Central memory CD8-positive, alpha-beta T cell (primary cell): ENCODE measurements at regions not wholly inside any gene's neighbourhood (a gene's known extent, or its start where the extent isn't known, plus 50 kb on each side); places are given as distances from the start of the nearest gene placed in this dataset.

Experiments
- ATAC-seq: fragments of 150-1000 bp; cut with Tn5 transposase; replicated peaks from 2 replicates; pipeline ENCODE4 v1.10.0; 2022; ENCODE audit warnings: mild to moderate bottlenecking, moderate FRiP score, moderate number of reproducible peaks; ENCODE audit not compliant: poor library complexity, severe bottlenecking; ENCODE audit errors: extremely low read depth
- DNase-seq, 2 donors: peaks; one replicate each; pipeline ENCODE4 v3.0.0; 2021; ENCODE audit warnings: low spot score in 2 of 2
- H3K27ac Mint-ChIP-seq: one replicate; pipeline ENCODE4 v1.8.0; 2022; ENCODE audit warnings: low read depth, mild to moderate bottlenecking, moderate library complexity, mixed read lengths
- H3K27me3 Mint-ChIP-seq: one replicate; pipeline ENCODE4 v1.8.0; 2022; ENCODE audit warnings: mixed read lengths
- H3K36me3 Mint-ChIP-seq: one replicate; pipeline ENCODE4 v1.8.0; 2022; ENCODE audit warnings: mild to moderate bottlenecking, moderate library complexity, mixed read lengths; ENCODE audit not compliant: insufficient read depth
- H3K4me1 Mint-ChIP-seq: one replicate; pipeline ENCODE4 v1.8.0; 2022; ENCODE audit warnings: mixed read lengths
- H3K4me3 Mint-ChIP-seq: one replicate; pipeline ENCODE4 v1.8.0; 2022; ENCODE audit warnings: mild to moderate bottlenecking, moderate library complexity, mixed read lengths
- H3K9me3 Mint-ChIP-seq: one replicate; pipeline ENCODE4 v1.8.0; 2022; ENCODE audit warnings: mixed read lengths

- H3K9me3 Mint-ChIP-seq, result peaks cover 33% of the 10 kb centered on the region
- H3K36me3 Mint-ChIP-seq, result no peaks in the 10 kb centered on the region
- no peaks in the 10 kb centered on the region for H3K4me1 Mint-ChIP-seq
- H3K27me3 Mint-ChIP-seq, result no peaks in the 10 kb centered on the region
- ATAC-seq (no peak), DNase-seq (no peak)
- H3K4me3 Mint-ChIP-seq, result no peak overlapping the region
- no peak overlapping the region for H3K27ac Mint-ChIP-seq
Measured at GRCh38 chr4:188552741-188553275, 413.6 kb downstream of the TRIML1 start.

- Mint-ChIP-seq H3K27me3 (no peaks in the 10 kb centered on the region), H3K4me1 (no peaks in the 10 kb centered on the region), H3K36me3 (no peaks in the 10 kb centered on the region), H3K9me3 (peaks cover 22% of the 10 kb centered on the region), H3K4me3 (no peak overlapping the region), H3K27ac (no peak overlapping the region)
- no peak for ATAC-seq
- DNase-seq, result no peak
Measured at GRCh38 chr4:188554413-188554812, 415.2 kb downstream of the TRIML1 start.

- H3K4me3 Mint-ChIP-seq, result no peak overlapping the region
- no peaks in the 10 kb centered on the region for H3K4me1 Mint-ChIP-seq
- H3K27ac Mint-ChIP-seq, result no peak overlapping the region
Measured at GRCh38 chr4:188573104-188573503, 433.9 kb downstream of the TRIML1 start.

GRCh38 chr4:188578657-188579056 is 439.4 kb downstream of the TRIML1 start:
- Mint-ChIP-seq H3K27ac (no peak overlapping the region), H3K9me3 (peaks cover 18% of the 10 kb centered on the region), H3K4me1 (no peaks in the 10 kb centered on the region), H3K4me3 (no peak overlapping the region), H3K36me3 (no peaks in the 10 kb centered on the region), H3K27me3 (no peaks in the 10 kb centered on the region)
- ATAC-seq, result no peak
- DNase-seq, result no peak

More at GRCh38 chr4:188573104-188573503, 433.9 kb downstream of the TRIML1 start:
- ATAC-seq (no peak), DNase-seq (no peak)
- no peaks in the 10 kb centered on the region for H3K27me3 Mint-ChIP-seq
- H3K9me3 Mint-ChIP-seq, result peaks cover 35% of the 10 kb centered on the region
- no peaks in the 10 kb centered on the region for H3K36me3 Mint-ChIP-seq

- ATAC-seq, result no peak
- Mint-ChIP-seq H3K9me3 (peaks cover 32% of the 10 kb centered on the region), H3K27me3 (no peaks in the 10 kb centered on the region), H3K27ac (no peak overlapping the region), H3K36me3 (no peaks in the 10 kb centered on the region), H3K4me3 (no peak overlapping the region), H3K4me1 (no peaks in the 10 kb centered on the region)
- DNase-seq, result no peak
Measured at GRCh38 chr4:188596021-188596420, 456.8 kb downstream of the TRIML1 start.

DNA sequence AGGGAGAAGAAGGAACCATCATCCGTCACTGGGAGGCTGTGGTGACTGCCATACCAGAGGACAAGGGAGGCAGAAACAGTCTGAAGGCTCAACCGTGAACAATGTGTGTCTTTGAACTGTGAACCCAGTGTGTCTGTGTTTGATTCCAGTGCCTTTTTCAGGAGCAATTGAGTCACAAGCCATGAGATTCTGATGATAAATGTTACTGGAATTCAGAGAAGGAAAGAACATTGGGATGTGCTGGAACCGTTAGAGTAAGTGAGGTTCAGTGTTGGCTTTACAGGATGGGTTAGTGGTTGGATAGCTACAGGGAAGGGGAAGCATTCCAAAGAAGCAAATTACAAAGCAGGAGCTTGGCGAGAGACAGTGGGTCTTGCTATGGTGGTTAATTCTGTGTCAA is 464.4 kb downstream of the TRIML1 start:
- DNase-seq (no peak), ATAC-seq (no peak)
- Mint-ChIP-seq H3K27ac (no peak overlapping the region), H3K4me1 (no peaks in the 10 kb centered on the region), H3K9me3 (peaks cover 25% of the 10 kb centered on the region), H3K27me3 (no peaks in the 10 kb centered on the region), H3K36me3 (no peaks in the 10 kb centered on the region), H3K4me3 (no peak overlapping the region)

- Mint-ChIP-seq H3K27me3 (no peaks in the 10 kb centered on the region), H3K4me1 (no peaks in the 10 kb centered on the region), H3K4me3 (no peak overlapping the region), H3K36me3 (no peaks in the 10 kb centered on the region), H3K27ac (no peak overlapping the region), H3K9me3 (peaks cover 13% of the 10 kb centered on the region)
- ATAC-seq, result no peak
- no peak for DNase-seq
Measured at GRCh38 chr4:188606635-188607034, 467.4 kb downstream of the TRIML1 start.

DNA sequence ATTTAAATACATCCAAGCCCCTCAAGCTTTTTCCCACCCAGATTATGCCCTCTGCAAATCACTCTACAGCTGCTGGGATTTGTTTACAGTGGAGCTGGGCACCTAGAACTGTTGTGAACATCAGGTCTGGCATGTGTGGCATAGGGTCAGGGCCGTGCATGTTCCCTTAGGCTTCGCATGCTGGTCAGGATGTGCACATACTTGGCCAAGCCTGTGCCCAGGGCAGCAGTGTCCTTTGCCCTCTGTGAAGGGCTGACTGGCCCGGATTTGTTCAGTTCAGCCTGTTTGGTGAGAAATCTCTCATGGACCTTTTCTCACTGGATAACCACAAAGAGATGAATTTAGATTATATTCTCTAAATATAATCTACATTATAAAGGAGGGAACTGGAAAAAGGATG is 471.9 kb downstream of the TRIML1 start:
- no peak overlapping the region for H3K4me3 Mint-ChIP-seq
- ATAC-seq (no peak), DNase-seq (no peak)
- no peaks in the 10 kb centered on the region for H3K27me3 Mint-ChIP-seq
- H3K36me3 Mint-ChIP-seq, result no peaks in the 10 kb centered on the region
- H3K4me1 Mint-ChIP-seq, result no peaks in the 10 kb centered on the region
- peaks cover 19% of the 10 kb centered on the region for H3K9me3 Mint-ChIP-seq
- no peak overlapping the region for H3K27ac Mint-ChIP-seq

- Mint-ChIP-seq H3K9me3 (peaks cover 25% of the 10 kb centered on the region), H3K4me1 (no peaks in the 10 kb centered on the region), H3K4me3 (no peak overlapping the region), H3K27ac (no peak overlapping the region), H3K27me3 (no peaks in the 10 kb centered on the region), H3K36me3 (no peaks in the 10 kb centered on the region)
- DNase-seq (no peak), ATAC-seq (no peak)
Measured at GRCh38 chr4:188612659-188613058, 473.4 kb downstream of the TRIML1 start.

DNA sequence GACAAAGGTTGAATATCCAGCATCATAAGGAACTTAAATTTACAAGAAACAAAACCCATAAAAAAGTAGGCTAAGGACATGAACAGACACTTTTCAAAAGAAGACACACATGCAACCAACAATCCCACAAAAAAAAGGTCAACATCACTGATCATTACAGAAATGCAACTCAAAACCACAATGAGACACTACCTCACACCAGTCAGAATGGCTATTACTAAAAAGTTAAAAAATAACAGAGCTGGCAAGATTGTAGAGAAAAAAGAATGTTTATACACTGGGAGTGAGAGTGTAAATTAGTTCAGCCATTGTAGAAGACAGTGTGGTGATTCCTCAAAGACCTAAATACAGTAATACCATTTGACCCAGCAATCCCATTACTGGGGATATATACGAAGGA is 474.7 kb downstream of the TRIML1 start:
- H3K27ac Mint-ChIP-seq, result no peak overlapping the region
- no peak for ATAC-seq
- H3K27me3 Mint-ChIP-seq, result no peaks in the 10 kb centered on the region
- no peak overlapping the region for H3K4me3 Mint-ChIP-seq
- H3K4me1 Mint-ChIP-seq, result no peaks in the 10 kb centered on the region
- no peaks in the 10 kb centered on the region for H3K36me3 Mint-ChIP-seq
- DNase-seq, result no peak
- peaks cover 25% of the 10 kb centered on the region for H3K9me3 Mint-ChIP-seq

- ATAC-seq, result no peak
- Mint-ChIP-seq H3K27ac (no peak overlapping the region), H3K36me3 (no peaks in the 10 kb centered on the region), H3K4me1 (no peaks in the 10 kb centered on the region), H3K4me3 (no peak overlapping the region), H3K27me3 (no peaks in the 10 kb centered on the region), H3K9me3 (peaks cover 20% of the 10 kb centered on the region)
- no peak for DNase-seq
Measured at GRCh38 chr4:188619456-188620149, 480.4 kb downstream of the TRIML1 start.

DNA sequence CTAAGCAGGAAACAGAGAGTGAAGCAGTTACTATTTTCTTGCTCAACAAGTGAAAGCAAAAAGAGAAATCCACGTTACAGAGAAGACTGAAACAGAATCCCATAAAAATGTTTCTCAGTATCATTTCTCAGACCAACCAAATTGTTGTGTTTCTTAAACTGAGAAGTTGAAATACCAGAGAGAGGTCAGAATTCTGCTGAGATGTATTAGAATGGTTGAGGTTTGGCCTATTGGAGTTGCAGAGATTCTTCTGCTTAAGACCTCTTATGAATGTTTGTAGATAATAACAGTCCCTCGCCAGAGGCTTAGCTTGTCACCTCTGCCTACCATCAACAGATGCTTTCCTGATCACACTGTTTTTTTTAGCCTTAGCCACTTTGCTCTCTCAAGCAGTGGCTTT is 481.4 kb downstream of the TRIML1 start:
- ATAC-seq (no peak), DNase-seq (no peak)
- Mint-ChIP-seq H3K27me3 (no peaks in the 10 kb centered on the region), H3K36me3 (no peaks in the 10 kb centered on the region), H3K9me3 (peaks cover 22% of the 10 kb centered on the region), H3K27ac (no peak overlapping the region), H3K4me3 (no peak overlapping the region), H3K4me1 (no peaks in the 10 kb centered on the region)

DNA sequence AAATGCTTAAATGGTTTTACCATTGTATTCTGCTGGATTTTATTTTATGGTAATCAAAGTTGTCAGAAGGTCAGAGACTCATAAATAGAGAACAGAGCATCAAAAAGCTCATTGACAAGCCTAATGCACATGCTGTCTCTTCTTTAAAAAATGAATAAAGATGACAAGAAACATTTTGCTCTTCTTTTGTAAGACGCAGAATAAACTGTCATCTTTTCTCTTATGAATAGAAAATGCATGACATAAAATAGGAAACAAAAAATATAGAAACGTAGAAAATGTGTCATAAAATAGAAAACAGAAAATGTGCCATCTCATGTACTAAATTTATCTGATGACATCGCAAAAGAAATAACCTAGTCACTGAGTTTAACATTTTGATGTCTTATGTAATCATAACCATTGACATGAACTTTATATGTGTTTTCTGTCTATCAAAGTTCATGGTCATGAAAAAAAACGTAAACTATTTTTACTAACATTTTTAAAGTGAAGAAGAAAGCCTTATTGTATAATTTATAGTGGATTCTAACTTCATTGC is 484.1 kb downstream of the TRIML1 start:
- no peak for ATAC-seq
- no peak overlapping the region for H3K27ac Mint-ChIP-seq
- peaks cover 33% of the 10 kb centered on the region for H3K9me3 Mint-ChIP-seq
- DNase-seq, result no peak
- no peaks in the 10 kb centered on the region for H3K4me1 Mint-ChIP-seq
- H3K36me3 Mint-ChIP-seq, result no peaks in the 10 kb centered on the region
- H3K27me3 Mint-ChIP-seq, result no peaks in the 10 kb centered on the region
- H3K4me3 Mint-ChIP-seq, result no peak overlapping the region
